OCI-LY1 (cell line): ENCODE measurements at regions not wholly inside any gene's neighbourhood (a gene's known extent, or its start where the extent isn't known, plus 50 kb on each side); places are given as distances from the start of the nearest gene placed in this dataset.

ENCODE experiments used
- H2AFZ ChIP-seq: fragments of 200-600 bp; sonication (generic), shearing (Covaris generic); 2 replicates; pipeline ENCODE4 v1.6.0; 2014; ENCODE audit warnings: antibody characterized with exemption, mild to moderate bottlenecking, low read length
- H3F3A ChIP-seq: fragments of 200-600 bp; sonication (generic), shearing (Covaris generic); 2 replicates; pipeline ENCODE4 v1.6.0; 2014; ENCODE audit warnings: mild to moderate bottlenecking, antibody characterized with exemption, low read length, moderate library complexity; ENCODE audit not compliant: insufficient read depth
- H3K27ac ChIP-seq: fragments of 200-600 bp; sonication (generic); 2 replicates; pipeline ENCODE4 v1.5.1; 2014; ENCODE audit warnings: low read length, mixed run types, mild to moderate bottlenecking, low read depth; ENCODE audit not compliant: poor library complexity, severe bottlenecking
- H3K27me3 ChIP-seq: fragments of 200-600 bp; sonication (generic); 2 replicates; pipeline ENCODE4 v1.6.0; 2014; ENCODE audit warnings: antibody characterized with exemption, mild to moderate bottlenecking, low read length, moderate library complexity; ENCODE audit not compliant: insufficient read depth
- H3K36me3 ChIP-seq: fragments of 200-600 bp; sonication (generic); 2 replicates; pipeline ENCODE4 v1.6.1; 2014; ENCODE audit warnings: mild to moderate bottlenecking, antibody characterized with exemption, low read length, moderate library complexity, mixed read lengths; ENCODE audit not compliant: insufficient read depth
- H3K4me1 ChIP-seq: fragments of 200-600 bp; sonication (generic); 2 replicates; pipeline ENCODE4 v1.5.1; 2014; ENCODE audit warnings: mild to moderate bottlenecking, low read length, moderate library complexity; ENCODE audit not compliant: insufficient read depth, severe bottlenecking
- H3K4me2 ChIP-seq: fragments of 200-600 bp; sonication (generic), shearing (Covaris generic); 2 replicates; pipeline ENCODE4 v1.6.1; 2014; ENCODE audit warnings: low read length
- H3K4me3 ChIP-seq: fragments of 200-600 bp; sonication (generic); 2 replicates; pipeline ENCODE4 v1.5.1; 2014; ENCODE audit warnings: low read length, low read depth, mild to moderate bottlenecking, mixed read lengths; ENCODE audit not compliant: poor library complexity, severe bottlenecking
- H3K79me2 ChIP-seq: fragments of 200-600 bp; shearing (Covaris generic); 2 replicates; pipeline ENCODE4 v1.6.1; 2016; ENCODE audit warnings: mixed run types, low read length, mixed read lengths; ENCODE audit not compliant: insufficient read depth
- H3K9ac ChIP-seq: fragments of 200-600 bp; sonication (generic), shearing (Covaris generic); 2 replicates; pipeline ENCODE4 v1.6.1; 2014; ENCODE audit warnings: mild to moderate bottlenecking, low read length, mixed read lengths
- H3K9me2 ChIP-seq: fragments of 200-600 bp; sonication (generic), shearing (Covaris generic); 2 replicates; pipeline ENCODE4 v1.6.1; 2014; ENCODE audit warnings: low read depth, mild to moderate bottlenecking, low read length, mixed read lengths
- H3K9me3 ChIP-seq: fragments of 200-600 bp; shearing (Covaris generic); 2 replicates; pipeline ENCODE4 v1.6.1; 2014; ENCODE audit warnings: low read length, mixed read lengths
- H4K20me1 ChIP-seq: fragments of 200-600 bp; sonication (generic), shearing (Covaris generic); 2 replicates; pipeline ENCODE4 v1.6.0; 2016; ENCODE audit warnings: mild to moderate bottlenecking, low read length; ENCODE audit not compliant: insufficient read depth
- EZH2 ChIP-seq: fragments of 200-600 bp; sonication (generic), shearing (Covaris generic); IDR thresholded peaks from 2 replicates; pipeline ENCODE4 v1.8.0; 2017; ENCODE audit warnings: borderline replicate concordance, mixed run types, mild to moderate bottlenecking, antibody characterized with exemption, low read length, moderate library complexity, mixed read lengths
- TF ChIP-seq, protein P1 (sequence below): fragments of 200-600 bp; sonication (generic), shearing (Covaris generic); IDR thresholded peaks from 2 replicates; pipeline ENCODE4 v1.5.1; 2017; ENCODE audit warnings: mild to moderate bottlenecking, antibody characterized with exemption, low read length, moderate library complexity, mixed read lengths

DNA sequence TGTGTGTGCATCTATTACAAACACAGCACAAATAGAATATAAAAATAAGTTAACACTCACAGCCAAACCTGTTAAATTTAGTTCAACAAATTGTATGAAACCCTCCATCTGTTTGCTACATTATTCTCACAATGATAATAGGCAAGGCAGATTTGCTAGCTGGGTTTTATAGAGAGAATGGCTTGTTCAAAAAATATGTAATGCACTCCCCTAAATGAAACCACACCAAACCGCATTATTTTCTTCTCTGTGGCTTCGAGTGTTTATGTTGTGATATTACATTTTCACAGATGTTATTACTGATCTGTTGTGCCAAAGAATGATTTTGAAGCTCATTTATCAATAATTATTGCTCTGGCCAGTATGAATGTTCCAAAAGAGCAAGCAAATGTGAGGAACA, 92.9 kb downstream of the SPATA31D1 start:
- H3F3A ChIP-seq, result no peaks in the 10 kb centered on the region
- H3K4me2 ChIP-seq, result no peak overlapping the region; the same call in 1 of the 2 replicates
- no peaks in the 10 kb centered on the region for H3K79me2 ChIP-seq
- no peaks in the 10 kb centered on the region for H3K27me3 ChIP-seq
- peak overlapping the region; percentile 29 for H3K27ac ChIP-seq
- peaks cover 35% of the 10 kb centered on the region for H3K4me1 ChIP-seq
- no peaks in the 10 kb centered on the region for H3K9me2 ChIP-seq
- H3K36me3 ChIP-seq, result no peaks in the 10 kb centered on the region
- TF ChIP-seq, protein P1, sequence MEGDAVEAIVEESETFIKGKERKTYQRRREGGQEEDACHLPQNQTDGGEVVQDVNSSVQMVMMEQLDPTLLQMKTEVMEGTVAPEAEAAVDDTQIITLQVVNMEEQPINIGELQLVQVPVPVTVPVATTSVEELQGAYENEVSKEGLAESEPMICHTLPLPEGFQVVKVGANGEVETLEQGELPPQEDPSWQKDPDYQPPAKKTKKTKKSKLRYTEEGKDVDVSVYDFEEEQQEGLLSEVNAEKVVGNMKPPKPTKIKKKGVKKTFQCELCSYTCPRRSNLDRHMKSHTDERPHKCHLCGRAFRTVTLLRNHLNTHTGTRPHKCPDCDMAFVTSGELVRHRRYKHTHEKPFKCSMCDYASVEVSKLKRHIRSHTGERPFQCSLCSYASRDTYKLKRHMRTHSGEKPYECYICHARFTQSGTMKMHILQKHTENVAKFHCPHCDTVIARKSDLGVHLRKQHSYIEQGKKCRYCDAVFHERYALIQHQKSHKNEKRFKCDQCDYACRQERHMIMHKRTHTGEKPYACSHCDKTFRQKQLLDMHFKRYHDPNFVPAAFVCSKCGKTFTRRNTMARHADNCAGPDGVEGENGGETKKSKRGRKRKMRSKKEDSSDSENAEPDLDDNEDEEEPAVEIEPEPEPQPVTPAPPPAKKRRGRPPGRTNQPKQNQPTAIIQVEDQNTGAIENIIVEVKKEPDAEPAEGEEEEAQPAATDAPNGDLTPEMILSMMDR, result no peak
- no peak for TF ChIP-seq EZH2
- H2AFZ ChIP-seq, result no peak overlapping the region
- H3K9me3 ChIP-seq, result no peaks in the 10 kb centered on the region
- H4K20me1 ChIP-seq, result no peaks in the 10 kb centered on the region
- H3K9ac ChIP-seq, result no peak overlapping the region
- no peak overlapping the region for H3K4me3 ChIP-seq

DNA sequence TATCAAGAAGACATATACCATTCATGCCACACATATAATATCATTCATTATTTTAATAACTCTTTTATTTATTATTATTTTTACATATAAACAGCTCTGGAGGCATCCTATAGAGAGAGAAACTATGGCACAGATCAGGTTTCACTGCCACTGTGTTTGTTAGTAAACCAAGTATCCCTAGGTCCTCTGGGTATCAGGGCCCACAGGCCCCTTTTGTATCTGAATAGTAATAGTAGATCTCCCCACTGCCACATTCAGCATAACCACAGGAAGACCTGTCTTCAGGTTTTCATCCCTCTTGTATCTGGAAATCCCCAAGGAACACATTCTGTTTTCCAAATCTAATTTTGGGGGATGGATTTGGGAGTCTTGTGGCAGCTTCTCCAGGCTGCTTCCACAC, 94.0 kb downstream of the SPATA31D1 start:
- Histone ChIP-seq H3K27me3 (no peaks in the 10 kb centered on the region), H3K27ac (no peak overlapping the region), H3K36me3 (no peaks in the 10 kb centered on the region), H3K4me2 (no peak overlapping the region), H2AFZ (no peak overlapping the region), H3K9me3 (no peaks in the 10 kb centered on the region), H3K4me1 (peaks cover 35% of the 10 kb centered on the region), H3K9ac (no peak overlapping the region), H3F3A (no peaks in the 10 kb centered on the region), H4K20me1 (no peaks in the 10 kb centered on the region), H3K79me2 (no peaks in the 10 kb centered on the region), H3K4me3 (no peak overlapping the region), H3K9me2 (no peaks in the 10 kb centered on the region)
- TF ChIP-seq, protein P1, result no peak
- no peak for TF ChIP-seq EZH2

DNA sequence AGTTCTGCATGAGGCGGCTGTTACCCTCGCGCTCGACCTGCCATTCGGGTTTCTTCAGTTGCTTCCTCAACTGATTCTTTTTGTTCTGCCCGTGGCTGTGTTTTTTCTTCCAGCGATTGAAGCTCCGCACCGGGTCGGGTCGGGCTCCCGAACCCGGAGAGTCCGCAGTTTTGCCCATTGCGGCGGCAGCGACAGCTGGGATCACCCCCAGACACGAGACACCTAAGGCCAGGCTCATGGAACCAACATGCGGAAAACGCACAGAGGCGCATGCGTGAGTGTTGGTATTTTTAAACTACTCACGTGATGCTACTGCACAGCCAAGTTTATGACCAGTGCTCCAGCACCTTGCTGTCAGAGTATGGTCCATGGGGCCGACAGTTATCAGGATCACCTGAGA, 100.0 kb downstream of the SPATA31D1 start:
- Histone ChIP-seq H3K36me3 (no peaks in the 10 kb centered on the region), H3K9me2 (no peaks in the 10 kb centered on the region), H3K79me2 (no peaks in the 10 kb centered on the region), H3F3A (no peaks in the 10 kb centered on the region), H3K4me2 (no peak overlapping the region), H3K9ac (no peak overlapping the region), H4K20me1 (no peaks in the 10 kb centered on the region), H3K27me3 (no peaks in the 10 kb centered on the region), H3K4me3 (no peak overlapping the region), H3K4me1 (peaks cover 38% of the 10 kb centered on the region), H3K27ac (no peak overlapping the region), H2AFZ (no peak overlapping the region), H3K9me3 (no peaks in the 10 kb centered on the region)
- no peak for TF ChIP-seq EZH2
- TF ChIP-seq, protein P1, result no peak
